ENCODE measurements at regions not wholly inside any gene's neighbourhood (a gene's known extent, or its start where the extent isn't known, plus 50 kb on each side); places are given as distances from the start of the nearest gene placed in this dataset.

DNA sequence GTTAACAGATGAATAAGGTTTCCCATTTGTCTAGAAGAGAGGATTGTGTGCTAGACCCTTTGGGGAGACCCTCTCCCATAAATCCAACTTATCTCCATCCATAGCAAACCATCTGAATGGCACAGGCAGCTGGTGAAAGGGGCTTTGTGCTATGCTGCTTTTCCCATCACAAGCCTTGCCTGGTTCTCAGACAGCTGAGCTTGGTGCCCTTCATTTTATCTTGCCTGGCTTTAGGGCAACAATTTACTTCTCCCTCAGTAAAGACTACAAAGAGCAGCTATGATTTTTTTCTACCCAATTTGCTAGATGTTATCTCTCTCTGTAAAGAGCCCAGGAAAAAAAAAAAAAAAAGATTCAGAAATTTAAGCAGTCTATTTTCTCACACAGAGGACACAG is 117.0 kb upstream of the COL21A1 start (continued):
- TF ChIP-seq, protein P1, sequence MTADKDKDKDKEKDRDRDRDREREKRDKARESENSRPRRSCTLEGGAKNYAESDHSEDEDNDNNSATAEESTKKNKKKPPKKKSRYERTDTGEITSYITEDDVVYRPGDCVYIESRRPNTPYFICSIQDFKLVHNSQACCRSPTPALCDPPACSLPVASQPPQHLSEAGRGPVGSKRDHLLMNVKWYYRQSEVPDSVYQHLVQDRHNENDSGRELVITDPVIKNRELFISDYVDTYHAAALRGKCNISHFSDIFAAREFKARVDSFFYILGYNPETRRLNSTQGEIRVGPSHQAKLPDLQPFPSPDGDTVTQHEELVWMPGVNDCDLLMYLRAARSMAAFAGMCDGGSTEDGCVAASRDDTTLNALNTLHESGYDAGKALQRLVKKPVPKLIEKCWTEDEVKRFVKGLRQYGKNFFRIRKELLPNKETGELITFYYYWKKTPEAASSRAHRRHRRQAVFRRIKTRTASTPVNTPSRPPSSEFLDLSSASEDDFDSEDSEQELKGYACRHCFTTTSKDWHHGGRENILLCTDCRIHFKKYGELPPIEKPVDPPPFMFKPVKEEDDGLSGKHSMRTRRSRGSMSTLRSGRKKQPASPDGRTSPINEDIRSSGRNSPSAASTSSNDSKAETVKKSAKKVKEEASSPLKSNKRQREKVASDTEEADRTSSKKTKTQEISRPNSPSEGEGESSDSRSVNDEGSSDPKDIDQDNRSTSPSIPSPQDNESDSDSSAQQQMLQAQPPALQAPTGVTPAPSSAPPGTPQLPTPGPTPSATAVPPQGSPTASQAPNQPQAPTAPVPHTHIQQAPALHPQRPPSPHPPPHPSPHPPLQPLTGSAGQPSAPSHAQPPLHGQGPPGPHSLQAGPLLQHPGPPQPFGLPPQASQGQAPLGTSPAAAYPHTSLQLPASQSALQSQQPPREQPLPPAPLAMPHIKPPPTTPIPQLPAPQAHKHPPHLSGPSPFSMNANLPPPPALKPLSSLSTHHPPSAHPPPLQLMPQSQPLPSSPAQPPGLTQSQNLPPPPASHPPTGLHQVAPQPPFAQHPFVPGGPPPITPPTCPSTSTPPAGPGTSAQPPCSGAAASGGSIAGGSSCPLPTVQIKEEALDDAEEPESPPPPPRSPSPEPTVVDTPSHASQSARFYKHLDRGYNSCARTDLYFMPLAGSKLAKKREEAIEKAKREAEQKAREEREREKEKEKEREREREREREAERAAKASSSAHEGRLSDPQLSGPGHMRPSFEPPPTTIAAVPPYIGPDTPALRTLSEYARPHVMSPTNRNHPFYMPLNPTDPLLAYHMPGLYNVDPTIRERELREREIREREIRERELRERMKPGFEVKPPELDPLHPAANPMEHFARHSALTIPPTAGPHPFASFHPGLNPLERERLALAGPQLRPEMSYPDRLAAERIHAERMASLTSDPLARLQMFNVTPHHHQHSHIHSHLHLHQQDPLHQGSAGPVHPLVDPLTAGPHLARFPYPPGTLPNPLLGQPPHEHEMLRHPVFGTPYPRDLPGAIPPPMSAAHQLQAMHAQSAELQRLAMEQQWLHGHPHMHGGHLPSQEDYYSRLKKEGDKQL (CRISPR knock-in tag; IDR thresholded peaks at IDR 0.05; ENCODE audit: low read depth) = no peak
- TF ChIP-seq CEBPZ (IDR thresholded peaks at IDR 0.05; ENCODE audit: low read length) (no peak), ZNF780A (CRISPR knock-in tag; IDR thresholded peaks at IDR 0.05) (no peak), ZEB1 (IDR thresholded peaks at IDR 0.05; ENCODE audit: insufficient replicate concordance, low read depth) (no peak), HIVEP1 (CRISPR knock-in tag; IDR thresholded peaks at IDR 0.05) (no peak), POLR2AphosphoS2 (IDR thresholded peaks at IDR 0.05; ENCODE audit: low read depth, low read length) (no peak), REPIN1 (CRISPR knock-in tag; IDR thresholded peaks at IDR 0.05; ENCODE audit: borderline replicate concordance, low read depth) (no peak), ZNF558 (CRISPR knock-in tag; IDR thresholded peaks at IDR 0.05; ENCODE audit: borderline replicate concordance) (no peak), POGZ (CRISPR knock-in tag; IDR thresholded peaks at IDR 0.05) (no peak), BRD4 (CRISPR knock-in tag; IDR thresholded peaks at IDR 0.05) (no peak), ZBTB43 (CRISPR knock-in tag; conservative IDR thresholded peaks at IDR 0.05) (no peak), ZBED4 (CRISPR knock-in tag; IDR thresholded peaks at IDR 0.05; ENCODE audit: borderline replicate concordance) (no peak)
- TF ChIP-seq, protein P2, sequence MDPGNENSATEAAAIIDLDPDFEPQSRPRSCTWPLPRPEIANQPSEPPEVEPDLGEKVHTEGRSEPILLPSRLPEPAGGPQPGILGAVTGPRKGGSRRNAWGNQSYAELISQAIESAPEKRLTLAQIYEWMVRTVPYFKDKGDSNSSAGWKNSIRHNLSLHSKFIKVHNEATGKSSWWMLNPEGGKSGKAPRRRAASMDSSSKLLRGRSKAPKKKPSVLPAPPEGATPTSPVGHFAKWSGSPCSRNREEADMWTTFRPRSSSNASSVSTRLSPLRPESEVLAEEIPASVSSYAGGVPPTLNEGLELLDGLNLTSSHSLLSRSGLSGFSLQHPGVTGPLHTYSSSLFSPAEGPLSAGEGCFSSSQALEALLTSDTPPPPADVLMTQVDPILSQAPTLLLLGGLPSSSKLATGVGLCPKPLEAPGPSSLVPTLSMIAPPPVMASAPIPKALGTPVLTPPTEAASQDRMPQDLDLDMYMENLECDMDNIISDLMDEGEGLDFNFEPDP (CRISPR knock-in tag; conservative IDR thresholded peaks at IDR 0.05) = no peak

Measured in HepG2 (cell line).